LNCAP (cell line): ENCODE measurements at regions not wholly inside any gene's neighbourhood (a gene's known extent, or its start where the extent isn't known, plus 50 kb on each side); places are given as distances from the start of the nearest gene placed in this dataset.

Experiments
- TF ChIP-seq, protein P1 (sequence below): fragments of 450-650 bp; IDR thresholded peaks from 2 replicates; pipeline ENCODE4 v1.5.1; 2017; ENCODE audit warnings: mild to moderate bottlenecking

DNA sequence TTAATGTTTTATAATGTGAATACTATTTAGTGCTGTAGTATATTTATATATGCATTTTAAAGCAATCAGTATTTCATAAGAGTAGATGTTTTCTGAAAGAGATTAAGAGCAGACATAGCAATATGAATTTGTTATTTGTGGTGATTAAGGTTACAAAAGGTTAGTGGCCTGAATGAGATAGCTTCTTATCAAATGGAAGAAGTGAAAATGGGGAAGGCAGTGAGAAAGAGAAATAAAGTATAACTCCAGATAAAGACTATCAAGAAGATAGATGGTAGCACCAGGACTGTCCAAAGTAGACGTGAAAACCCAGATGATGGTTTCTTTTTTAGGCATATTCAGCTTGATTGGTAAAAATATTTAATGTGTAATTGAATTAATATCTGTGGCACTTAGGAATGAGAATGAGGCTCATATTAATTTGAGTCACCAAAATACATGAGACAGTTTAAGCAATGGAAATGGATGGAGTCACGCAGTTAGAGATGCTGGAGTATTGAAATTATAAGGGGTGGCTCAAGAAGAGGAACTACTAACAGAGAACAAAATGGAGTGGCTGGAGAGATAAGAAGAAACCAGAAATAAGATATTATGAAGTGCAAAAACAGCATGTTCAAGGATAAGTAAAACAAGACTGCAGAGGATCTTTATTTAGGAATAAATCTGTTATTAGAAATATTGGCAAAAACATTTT lies 288.0 kb upstream of the SEMA3C start:
- TF ChIP-seq, protein P1, sequence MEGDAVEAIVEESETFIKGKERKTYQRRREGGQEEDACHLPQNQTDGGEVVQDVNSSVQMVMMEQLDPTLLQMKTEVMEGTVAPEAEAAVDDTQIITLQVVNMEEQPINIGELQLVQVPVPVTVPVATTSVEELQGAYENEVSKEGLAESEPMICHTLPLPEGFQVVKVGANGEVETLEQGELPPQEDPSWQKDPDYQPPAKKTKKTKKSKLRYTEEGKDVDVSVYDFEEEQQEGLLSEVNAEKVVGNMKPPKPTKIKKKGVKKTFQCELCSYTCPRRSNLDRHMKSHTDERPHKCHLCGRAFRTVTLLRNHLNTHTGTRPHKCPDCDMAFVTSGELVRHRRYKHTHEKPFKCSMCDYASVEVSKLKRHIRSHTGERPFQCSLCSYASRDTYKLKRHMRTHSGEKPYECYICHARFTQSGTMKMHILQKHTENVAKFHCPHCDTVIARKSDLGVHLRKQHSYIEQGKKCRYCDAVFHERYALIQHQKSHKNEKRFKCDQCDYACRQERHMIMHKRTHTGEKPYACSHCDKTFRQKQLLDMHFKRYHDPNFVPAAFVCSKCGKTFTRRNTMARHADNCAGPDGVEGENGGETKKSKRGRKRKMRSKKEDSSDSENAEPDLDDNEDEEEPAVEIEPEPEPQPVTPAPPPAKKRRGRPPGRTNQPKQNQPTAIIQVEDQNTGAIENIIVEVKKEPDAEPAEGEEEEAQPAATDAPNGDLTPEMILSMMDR, result no peak

DNA sequence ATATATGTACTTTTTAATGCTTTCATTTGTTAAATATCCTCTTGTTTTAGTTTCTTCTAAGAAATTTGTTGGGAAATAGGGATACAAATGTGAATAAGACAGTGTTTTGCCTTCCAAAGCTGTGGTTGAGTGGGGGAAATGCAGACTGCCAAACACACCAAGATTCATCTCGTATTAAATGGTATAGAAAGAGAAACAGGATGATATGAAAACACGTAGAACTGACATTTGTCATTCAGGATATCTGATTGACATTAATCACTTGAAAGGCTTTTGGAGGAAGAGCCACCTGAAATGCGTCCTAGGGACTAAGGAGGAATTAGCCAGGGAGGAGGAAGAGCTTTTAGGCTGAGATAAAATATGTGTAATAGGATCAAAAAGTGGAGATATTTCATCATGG lies 287.4 kb upstream of the SEMA3C start:
- TF ChIP-seq, protein P1, result no peak

DNA sequence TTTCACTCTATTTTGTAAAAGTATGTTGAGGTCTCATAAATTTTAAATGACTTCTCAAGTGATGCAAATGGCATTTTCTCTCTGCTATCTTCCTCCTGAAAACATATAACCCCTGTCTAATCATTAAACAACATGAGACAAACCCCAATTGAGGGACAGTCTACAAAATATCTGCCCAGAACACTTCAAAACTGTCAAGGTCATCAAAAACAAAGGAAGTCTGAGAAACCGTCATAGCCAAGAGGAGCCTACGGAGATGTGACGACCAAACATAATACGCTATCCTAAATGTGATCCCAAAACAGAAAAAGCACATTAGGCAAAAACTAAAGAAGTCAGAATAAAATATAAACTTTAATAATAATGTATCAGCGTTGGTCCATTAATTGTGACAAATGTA lies 282.3 kb upstream of the SEMA3C start:
- TF ChIP-seq, protein P1, result no peak

DNA sequence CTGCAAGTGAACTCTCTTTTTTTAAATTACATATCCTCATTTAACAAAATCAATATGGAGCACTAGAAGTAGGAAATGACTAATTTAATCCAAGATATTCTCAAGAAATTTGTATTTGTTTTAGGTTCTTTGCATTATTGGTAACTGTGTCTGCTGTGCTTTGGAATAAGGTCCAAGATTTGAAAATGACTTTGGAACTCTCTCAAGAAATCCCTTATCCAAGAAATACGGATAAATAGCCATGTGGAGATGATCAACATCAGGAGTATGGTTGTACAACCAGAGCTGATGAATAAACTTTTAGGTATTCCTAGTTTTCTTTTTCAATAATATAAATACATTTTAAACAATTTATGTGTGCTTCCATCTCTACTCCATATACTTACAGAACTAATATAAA lies 279.9 kb upstream of the SEMA3C start:
- TF ChIP-seq, protein P1, result no peak

DNA sequence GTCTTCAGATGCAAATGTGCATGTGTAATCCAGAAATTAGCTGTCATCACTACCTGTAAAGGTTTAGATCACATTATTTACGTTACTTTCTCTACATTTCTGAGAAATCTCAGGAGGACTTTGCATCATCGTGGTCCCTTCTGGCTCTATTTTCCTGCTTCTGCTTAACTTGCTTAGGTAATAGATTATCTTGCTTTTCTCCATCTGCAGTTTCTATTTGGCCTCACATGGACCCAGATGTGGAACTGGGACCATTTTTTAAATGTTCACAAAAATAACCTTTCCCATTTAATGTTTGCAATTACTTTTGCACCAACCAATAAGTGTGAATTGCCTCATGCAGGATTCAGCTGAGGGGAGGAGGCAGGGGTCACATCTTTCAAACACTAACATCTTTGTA lies 278.4 kb upstream of the SEMA3C start:
- TF ChIP-seq, protein P1, result no peak

DNA sequence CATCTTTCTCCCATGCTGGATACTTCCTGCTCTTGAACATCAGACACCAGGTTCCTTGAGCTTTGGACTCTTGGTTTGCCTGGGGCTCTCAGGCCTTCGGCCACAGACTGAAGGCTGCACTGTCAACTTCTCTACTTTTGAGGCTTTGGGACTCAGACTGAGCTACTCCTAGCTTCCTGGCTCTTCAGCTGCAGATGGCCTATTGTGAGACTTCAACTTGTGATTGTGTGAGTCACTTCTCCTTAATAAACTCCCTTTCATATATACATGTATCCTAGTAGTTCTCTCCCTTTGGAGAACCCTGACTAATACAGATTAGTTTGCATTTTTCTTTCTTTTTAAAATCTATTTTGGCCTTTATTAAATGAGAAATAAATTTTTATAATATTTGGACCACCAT lies 276.2 kb upstream of the SEMA3C start:
- TF ChIP-seq, protein P1, result no peak

DNA sequence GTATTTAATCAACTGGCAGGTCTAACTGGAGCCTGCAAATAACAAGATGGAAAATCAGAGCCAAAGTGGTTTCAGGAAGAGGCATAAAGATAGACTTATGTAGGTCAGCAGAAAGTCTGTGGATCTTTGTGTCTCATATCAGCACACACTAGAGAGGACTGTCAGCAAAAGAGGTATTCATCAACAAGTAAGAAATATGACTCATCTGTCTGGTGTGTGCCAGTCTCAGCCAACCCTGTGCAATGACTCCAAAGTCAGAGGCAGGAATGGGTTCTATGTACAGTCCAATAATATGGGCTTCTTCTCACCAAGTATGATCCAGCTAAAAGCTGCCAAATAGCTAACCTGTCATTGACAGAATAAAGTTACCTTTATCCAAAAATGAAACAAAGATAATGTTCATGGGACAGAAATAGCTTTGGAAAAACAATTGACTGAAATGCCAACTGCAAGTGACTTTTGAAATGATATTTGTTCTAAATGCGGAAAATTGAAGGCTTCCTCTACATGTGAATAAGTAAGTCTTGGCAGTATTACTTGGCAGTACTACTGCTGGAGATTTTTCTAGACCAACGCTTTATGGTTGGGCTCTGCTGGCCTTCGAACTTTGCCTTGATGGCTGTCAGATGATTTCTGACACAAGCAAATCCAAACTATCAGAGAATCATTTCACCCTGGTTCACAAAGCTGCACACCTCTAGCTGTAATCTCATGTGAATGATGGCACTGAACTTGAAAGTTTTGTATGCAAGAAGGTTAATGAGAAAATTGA lies 272.3 kb upstream of the SEMA3C start:
- TF ChIP-seq, protein P1, result no peak
